Jurkat, Clone E6-1 (cell line): ENCODE measurements at regions not wholly inside any gene's neighbourhood (a gene's known extent, or its start where the extent isn't known, plus 50 kb on each side); places are given as distances from the start of the nearest gene placed in this dataset.

Source experiments
- DNase-seq: peaks from one replicate; pipeline ENCODE4 v3.0.0-alpha.2; 2011; ENCODE audit warnings: low read depth, low spot score
- H3K4me3 ChIP-seq: 2 replicates; pipeline ENCODE4 v1.5.1; 2011; ENCODE audit warnings: mild to moderate bottlenecking, low read length, control low read depth, moderate library complexity

GRCh38 chr11:15602785-15603567 lies 488.3 kb downstream of the INSC start:
- DNase-seq, result no peak
- H3K4me3 ChIP-seq, result no peak overlapping the region

- no peak for DNase-seq
- H3K4me3 ChIP-seq, result no peak overlapping the region
These were observed 490.4 kb downstream of the INSC start for GRCh38 chr11:15605094-15605493.

GRCh38 chr11:15607361-15608036 lies 492.8 kb downstream of the INSC start:
- no peak for DNase-seq

GRCh38 chr11:15609445-15609844 lies 494.7 kb downstream of the INSC start:
- no peak overlapping the region for H3K4me3 ChIP-seq
- DNase-seq, result no peak

More at GRCh38 chr11:15607361-15608036, 492.8 kb downstream of the INSC start:
- no peak overlapping the region for H3K4me3 ChIP-seq

- H3K4me3 ChIP-seq, result no peak overlapping the region
- no peak for DNase-seq
These were observed 496.2 kb downstream of the INSC start for GRCh38 chr11:15610881-15611280.

- H3K4me3 ChIP-seq, result no peak overlapping the region
- DNase-seq, result no peak
These were observed 498.5 kb downstream of the INSC start for GRCh38 chr11:15613251-15613650.

- no peak for DNase-seq
- H3K4me3 ChIP-seq, result no peak overlapping the region
These were observed 499.1 kb downstream of the INSC start for GRCh38 chr11:15613789-15614188.

- H3K4me3 ChIP-seq, result no peak overlapping the region
- no peak for DNase-seq
These were observed 500.8 kb downstream of the INSC start for GRCh38 chr11:15615398-15616096.

GRCh38 chr11:15616130-15617105 lies 501.7 kb downstream of the INSC start:
- DNase-seq, result no peak
- no peak overlapping the region for H3K4me3 ChIP-seq

GRCh38 chr11:15617126-15617525 lies 502.4 kb downstream of the INSC start:
- H3K4me3 ChIP-seq, result no peak overlapping the region
- peak; percentile 30 for DNase-seq

- DNase-seq, result no peak
- H3K4me3 ChIP-seq, result no peak overlapping the region
These were observed 503.9 kb downstream of the INSC start for GRCh38 chr11:15618583-15619032.

GRCh38 chr11:15621565-15621964 lies 506.8 kb downstream of the INSC start:
- H3K4me3 ChIP-seq, result no peak overlapping the region
- DNase-seq, result no peak

GRCh38 chr11:15622231-15622890 lies 507.6 kb downstream of the INSC start:
- no peak for DNase-seq
- H3K4me3 ChIP-seq, result no peak overlapping the region

- H3K4me3 ChIP-seq, result no peak overlapping the region
- no peak for DNase-seq
These were observed 510.0 kb downstream of the INSC start for GRCh38 chr11:15624701-15625100.

GRCh38 chr11:15625691-15626090 lies 511.0 kb downstream of the INSC start:
- no peak for DNase-seq

GRCh38 chr11:15627560-15627959 lies 512.8 kb downstream of the INSC start:
- no peak for DNase-seq
- no peak overlapping the region for H3K4me3 ChIP-seq

More at GRCh38 chr11:15625691-15626090, 511.0 kb downstream of the INSC start:
- no peak overlapping the region for H3K4me3 ChIP-seq

- peak; percentile 8 for DNase-seq
These were observed 515.1 kb downstream of the INSC start for GRCh38 chr11:15629690-15630321.

GRCh38 chr11:15630896-15631295 lies 516.2 kb downstream of the INSC start:
- no peak overlapping the region for H3K4me3 ChIP-seq
- no peak for DNase-seq

More at GRCh38 chr11:15629690-15630321, 515.1 kb downstream of the INSC start:
- H3K4me3 ChIP-seq, result no peak overlapping the region
